Cardiac muscle cell (in vitro differentiated cells and primary cell): ENCODE measurements at regions not wholly inside any gene's neighbourhood (a gene's known extent, or its start where the extent isn't known, plus 50 kb on each side); places are given as distances from the start of the nearest gene placed in this dataset.

ENCODE experiments used
- DNase-seq, 2 donors: peaks; one replicate each; pipeline versions ENCODE4 v3.0.0 to v3.0.0-alpha.2; 2010 to 2017; ENCODE audit warnings: low read depth in 1 of 2, low spot score in 1 of 2
- H3K27ac ChIP-seq: fragments of 200-600 bp; sonication (generic); 2 replicates; pipeline ENCODE4 v1.5.1; 2016
- H3K27me3 ChIP-seq: fragments of 200-600 bp; sonication (generic); 2 replicates; pipeline ENCODE4 v1.6.0; 2016; ENCODE audit warnings: control low read depth
- H3K36me3 ChIP-seq: fragments of 200-600 bp; sonication (generic); 2 replicates; pipeline ENCODE4 v1.5.1; 2016; ENCODE audit warnings: control low read depth
- H3K4me1 ChIP-seq: fragments of 200-600 bp; sonication (generic); 2 replicates; pipeline ENCODE4 v1.8.1; 2017; ENCODE audit warnings: low read depth, mild to moderate bottlenecking, mixed run types
- H3K4me3 ChIP-seq: fragments of 200-600 bp; sonication (generic); 2 replicates; pipeline ENCODE4 v1.5.1; 2016; ENCODE audit warnings: mild to moderate bottlenecking
- H3K9me3 ChIP-seq: fragments of 200-600 bp; sonication (generic); 2 replicates; pipeline ENCODE4 v1.5.1; 2017; ENCODE audit warnings: low read depth, mild to moderate bottlenecking, control low read depth
- CTCF ChIP-seq: IDR thresholded peaks from 2 replicates; pipeline ENCODE4 v1.5.1; 2012; ENCODE audit warnings: low read depth, mild to moderate bottlenecking, low read length

- no peaks in the 10 kb centered on the region for H3K36me3 ChIP-seq
- DNase-seq: no peak
- no peaks in the 10 kb centered on the region for H3K4me1 ChIP-seq
Measured at GRCh38 chr3:194049394-194049793, 86.6 kb upstream of the HES1 start.

GRCh38 chr3:194050782-194051320 lies 85.1 kb upstream of the HES1 start:
- DNase-seq: no peak
- Histone ChIP-seq H3K36me3 (no peaks in the 10 kb centered on the region), H3K9me3 (no peaks in the 10 kb centered on the region), H3K27ac (no peak overlapping the region), H3K4me1 (no peaks in the 10 kb centered on the region), H3K4me3 (no peak overlapping the region), H3K27me3 (no peaks in the 10 kb centered on the region)
- TF ChIP-seq CTCF: no peak

More at GRCh38 chr3:194049394-194049793, 86.6 kb upstream of the HES1 start:
- no peaks in the 10 kb centered on the region for H3K9me3 ChIP-seq
- no peak for TF ChIP-seq CTCF
- no peaks in the 10 kb centered on the region for H3K27me3 ChIP-seq
- H3K27ac ChIP-seq: no peak overlapping the region
- H3K4me3 ChIP-seq: no peak overlapping the region

GRCh38 chr3:194051366-194052149 lies 84.4 kb upstream of the HES1 start:
- Histone ChIP-seq H3K27me3 (no peaks in the 10 kb centered on the region), H3K9me3 (no peaks in the 10 kb centered on the region), H3K36me3 (no peaks in the 10 kb centered on the region), H3K4me3 (no peak overlapping the region), H3K27ac (no peak overlapping the region), H3K4me1 (no peaks in the 10 kb centered on the region)
- no peak for DNase-seq
- TF ChIP-seq CTCF: no peak

GRCh38 chr3:194053136-194053535 lies 82.8 kb upstream of the HES1 start:
- Histone ChIP-seq H3K27ac (no peak overlapping the region), H3K4me3 (no peak overlapping the region), H3K4me1 (peaks cover 7% of the 10 kb centered on the region), H3K9me3 (no peaks in the 10 kb centered on the region), H3K27me3 (no peaks in the 10 kb centered on the region), H3K36me3 (no peaks in the 10 kb centered on the region)
- DNase-seq: no peak
- TF ChIP-seq CTCF: no peak

GRCh38 chr3:194054016-194054415 lies 81.9 kb upstream of the HES1 start:
- H3K36me3 ChIP-seq: no peaks in the 10 kb centered on the region
- no peaks in the 10 kb centered on the region for H3K27me3 ChIP-seq
- peaks cover 14% of the 10 kb centered on the region for H3K4me1 ChIP-seq
- no peak for TF ChIP-seq CTCF
- no peak overlapping the region for H3K4me3 ChIP-seq
- DNase-seq: no peak
- H3K27ac ChIP-seq: no peak overlapping the region
- H3K9me3 ChIP-seq: no peaks in the 10 kb centered on the region
